GM23338 (cell line): ENCODE measurements at regions not wholly inside any gene's neighbourhood (a gene's known extent, or its start where the extent isn't known, plus 50 kb on each side); places are given as distances from the start of the nearest gene placed in this dataset.

ENCODE experiments used
- ATAC-seq: fragments of 200-7000 bp; cut with Tn5 transposase; 3 replicates; pipeline ENCODE4 v1.9.1; 2020
- DNase-seq: peaks from one replicate; pipeline ENCODE4 v3.0.0-alpha.2; 2015; ENCODE audit warnings: low spot score
- H2AFZ ChIP-seq: fragments of 200-600 bp; sonication (generic); 2 replicates; pipeline ENCODE4 v1.8.0; 2016; ENCODE audit warnings: antibody characterized with exemption, mild to moderate bottlenecking, moderate library complexity
- H3F3A ChIP-seq: fragments of 200-600 bp; sonication (generic); replicated peaks from 2 replicates; pipeline ENCODE4 v1.8.0; 2017; ENCODE audit warnings: antibody characterized with exemption, mixed run types, low read depth
- H3K27ac ChIP-seq: fragments of 200-600 bp; sonication (generic); 2 replicates; pipeline ENCODE4 v1.6.1; 2016; ENCODE audit warnings: low read depth
- H3K27me3 ChIP-seq: fragments of 200-600 bp; sonication (generic); 2 replicates; pipeline ENCODE4 v1.8.0; 2016; ENCODE audit warnings: mild to moderate bottlenecking, mixed run types, moderate library complexity; ENCODE audit not compliant: insufficient read depth
- H3K36me3 ChIP-seq: fragments of 200-600 bp; sonication (generic); 2 replicates; pipeline ENCODE4 v1.8.0; 2016; ENCODE audit warnings: mild to moderate bottlenecking; ENCODE audit not compliant: insufficient read depth
- H3K4me1 ChIP-seq: fragments of 200-600 bp; sonication (generic); 2 replicates; pipeline ENCODE4 v1.8.0; 2016; ENCODE audit warnings: mild to moderate bottlenecking, moderate library complexity; ENCODE audit not compliant: insufficient read depth
- H3K4me2 ChIP-seq: fragments of 200-600 bp; sonication (generic); 2 replicates; pipeline ENCODE4 v1.7.1; 2017; ENCODE audit warnings: mixed run types
- H3K4me3 ChIP-seq: fragments of 200-600 bp; sonication (generic); 2 replicates; pipeline ENCODE4 v1.6.1; 2016; ENCODE audit warnings: mixed run types
- H3K79me2 ChIP-seq: fragments of 200-600 bp; sonication (generic); replicated peaks from 2 replicates; pipeline ENCODE4 v1.8.0; 2017; ENCODE audit warnings: mild to moderate bottlenecking; ENCODE audit not compliant: insufficient read depth
- H3K9me2 ChIP-seq: fragments of 200-600 bp; sonication (generic); 2 replicates; pipeline ENCODE4 v1.8.0; 2017; ENCODE audit not compliant: insufficient read depth
- H4K20me1 ChIP-seq: fragments of 200-600 bp; sonication (generic); replicated peaks from 2 replicates; pipeline ENCODE4 v1.8.0; 2017; ENCODE audit warnings: mild to moderate bottlenecking; ENCODE audit not compliant: insufficient read depth
- H3K27ac Mint-ChIP-seq: 2 replicates; pipeline ENCODE4 v1.8.0; 2020; ENCODE audit warnings: inconsistent platforms, mild to moderate bottlenecking, moderate library complexity, mixed read lengths
- H3K27me3 Mint-ChIP-seq: 3 replicates; pipeline ENCODE4 v1.8.0; 2022; ENCODE audit warnings: low read depth, mild to moderate bottlenecking, moderate library complexity, mixed read lengths, inconsistent platforms; ENCODE audit not compliant: insufficient read depth, poor library complexity
- H3K36me3 Mint-ChIP-seq: 3 replicates; pipeline ENCODE4 v1.8.0; 2021; ENCODE audit warnings: low read depth, mild to moderate bottlenecking, inconsistent platforms, moderate library complexity, mixed read lengths
- H3K4me1 Mint-ChIP-seq: 3 replicates; pipeline ENCODE4 v1.8.0; 2020; ENCODE audit warnings: mild to moderate bottlenecking, inconsistent platforms, mixed read lengths
- H3K4me3 Mint-ChIP-seq: 3 replicates; pipeline ENCODE4 v1.8.0; 2021; ENCODE audit warnings: moderate library complexity, mild to moderate bottlenecking, inconsistent platforms, mixed read lengths
- H3K9me3 Mint-ChIP-seq: 3 replicates; pipeline ENCODE4 v1.8.0; 2020; ENCODE audit warnings: moderate library complexity, mild to moderate bottlenecking, inconsistent platforms, mixed read lengths
- CREB1 ChIP-seq: fragments of 250-450 bp; sonication (Bioruptor Pico); IDR thresholded peaks from 2 replicates; pipeline ENCODE4 v1.5.0; 2020; ENCODE audit warnings: low read depth, mild to moderate bottlenecking, moderate library complexity
- CTCF ChIP-seq, 2 experiments: fragments of 200-600 bp in 1 of 2; sonication (generic) in 1 of 2; conservative IDR thresholded peaks; 2 replicates each; pipeline versions ENCODE4 v1.5.1 to v1.6.1; 2016 to 2017; ENCODE audit warnings: antibody characterized with exemption in 2 of 2, low read depth in 2 of 2, mild to moderate bottlenecking in 2 of 2, moderate library complexity in 1 of 2
- ETS1 ChIP-seq: IDR thresholded peaks from 2 replicates; pipeline ENCODE4 v1.6.1; 2016; ENCODE audit warnings: antibody characterized with exemption
- EZH2 ChIP-seq: fragments of 200-600 bp; sonication (generic); IDR thresholded peaks from one replicate; pipeline ENCODE4 v1.8.0; 2017; ENCODE audit warnings: antibody characterized with exemption, mild to moderate bottlenecking, low read depth; ENCODE audit not compliant: unreplicated experiment
- JUNB ChIP-seq: IDR thresholded peaks from one replicate; pipeline ENCODE4 v1.6.1; 2016; ENCODE audit warnings: antibody characterized with exemption; ENCODE audit not compliant: unreplicated experiment
- NANOG ChIP-seq: IDR thresholded peaks from 2 replicates; pipeline ENCODE4 v1.6.1; 2016; ENCODE audit warnings: antibody characterized with exemption, borderline replicate concordance
- POLR2AphosphoS5 ChIP-seq: IDR thresholded peaks from 2 replicates; pipeline ENCODE4 v1.6.1; 2016; ENCODE audit warnings: antibody characterized with exemption, low read depth
- STAT1 ChIP-seq: IDR thresholded peaks from one replicate; pipeline ENCODE4 v1.6.1; 2016; ENCODE audit warnings: antibody characterized with exemption; ENCODE audit not compliant: unreplicated experiment
- ZNF114 ChIP-seq: fragments of 250-450 bp; sonication (Bioruptor Pico); IDR thresholded peaks from 2 replicates; pipeline ENCODE4 v1.5.0; 2020; ENCODE audit warnings: mild to moderate bottlenecking, moderate library complexity
- ZNF462 ChIP-seq: fragments of 250-450 bp; sonication (Bioruptor Pico); IDR thresholded peaks from 2 replicates; pipeline ENCODE4 v1.5.0; 2020; ENCODE audit warnings: mild to moderate bottlenecking, moderate library complexity
- TF ChIP-seq, protein P1 (sequence below): IDR thresholded peaks from one replicate; pipeline ENCODE4 v1.6.1; 2018; ENCODE audit warnings: antibody characterized with exemption; ENCODE audit not compliant: unreplicated experiment

- TF ChIP-seq ZNF462 (no peak), NANOG (no peak), ETS1 (no peak), ZNF114 (CRISPR knock-in tag) (no peak), EZH2 (no peak), CREB1 (CRISPR knock-in tag) (no peak)
Measured at GRCh38 chr5:111584651-111585050, 72.3 kb upstream of the STARD4 start (continued).

DNA sequence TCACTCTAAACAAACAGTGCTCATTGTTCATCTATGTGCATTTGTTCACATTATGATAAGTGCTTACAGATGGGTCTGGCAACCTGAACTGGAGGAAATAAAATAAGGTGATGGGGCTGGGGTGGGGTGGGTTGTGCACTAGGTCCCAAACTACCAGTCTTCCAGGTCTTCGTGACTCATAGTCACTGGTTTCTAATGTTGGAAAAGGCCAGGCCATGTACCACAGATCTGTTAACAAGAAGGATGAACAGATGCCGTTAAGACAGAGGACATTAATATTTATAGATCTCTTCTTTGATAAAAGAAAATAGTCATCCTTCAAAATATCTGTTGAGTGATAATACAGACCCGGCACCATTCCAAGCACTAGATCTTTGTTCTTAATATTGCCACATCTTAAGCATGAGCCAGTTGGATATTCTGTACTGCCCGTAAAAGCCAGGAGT lies 71.4 kb upstream of the STARD4 start:
- no peak overlapping the region for H3K4me2 ChIP-seq
- H2AFZ ChIP-seq = no peak overlapping the region
- DNase-seq = no peak
- ATAC-seq = no peak
- H3K27me3 ChIP-seq = no peaks in the 10 kb centered on the region
- H4K20me1 ChIP-seq = no peaks in the 10 kb centered on the region
- Mint-ChIP-seq H3K4me1 (no peaks in the 10 kb centered on the region), H3K4me3 (no peak overlapping the region), H3K27me3 (no peaks in the 10 kb centered on the region), H3K9me3 (peaks cover 3% of the 10 kb centered on the region; the same call in 1 of the 3 replicates), H3K27ac (no peak overlapping the region), H3K36me3 (no peaks in the 10 kb centered on the region)
- no peak overlapping the region for H3K4me3 ChIP-seq
- H3K36me3 ChIP-seq = no peaks in the 10 kb centered on the region
- H3K27ac ChIP-seq = no peak overlapping the region
- no peaks in the 10 kb centered on the region for H3K4me1 ChIP-seq
- no peaks in the 10 kb centered on the region for H3F3A ChIP-seq
- H3K9me2 ChIP-seq = peaks cover 3% of the 10 kb centered on the region; the same call in 1 of the 2 replicates
- no peak for TF ChIP-seq POLR2AphosphoS5
- TF ChIP-seq ZNF114 (CRISPR knock-in tag) = no peak
- no peak for TF ChIP-seq STAT1
- no peak for TF ChIP-seq EZH2
- TF ChIP-seq JUNB = no peak
- TF ChIP-seq CREB1 (CRISPR knock-in tag) = no peak
- no peak for TF ChIP-seq CTCF (conservative IDR thresholded peaks at IDR 0.05; ENCODE audit: low read depth in 2 of 2)
- TF ChIP-seq, protein P1, sequence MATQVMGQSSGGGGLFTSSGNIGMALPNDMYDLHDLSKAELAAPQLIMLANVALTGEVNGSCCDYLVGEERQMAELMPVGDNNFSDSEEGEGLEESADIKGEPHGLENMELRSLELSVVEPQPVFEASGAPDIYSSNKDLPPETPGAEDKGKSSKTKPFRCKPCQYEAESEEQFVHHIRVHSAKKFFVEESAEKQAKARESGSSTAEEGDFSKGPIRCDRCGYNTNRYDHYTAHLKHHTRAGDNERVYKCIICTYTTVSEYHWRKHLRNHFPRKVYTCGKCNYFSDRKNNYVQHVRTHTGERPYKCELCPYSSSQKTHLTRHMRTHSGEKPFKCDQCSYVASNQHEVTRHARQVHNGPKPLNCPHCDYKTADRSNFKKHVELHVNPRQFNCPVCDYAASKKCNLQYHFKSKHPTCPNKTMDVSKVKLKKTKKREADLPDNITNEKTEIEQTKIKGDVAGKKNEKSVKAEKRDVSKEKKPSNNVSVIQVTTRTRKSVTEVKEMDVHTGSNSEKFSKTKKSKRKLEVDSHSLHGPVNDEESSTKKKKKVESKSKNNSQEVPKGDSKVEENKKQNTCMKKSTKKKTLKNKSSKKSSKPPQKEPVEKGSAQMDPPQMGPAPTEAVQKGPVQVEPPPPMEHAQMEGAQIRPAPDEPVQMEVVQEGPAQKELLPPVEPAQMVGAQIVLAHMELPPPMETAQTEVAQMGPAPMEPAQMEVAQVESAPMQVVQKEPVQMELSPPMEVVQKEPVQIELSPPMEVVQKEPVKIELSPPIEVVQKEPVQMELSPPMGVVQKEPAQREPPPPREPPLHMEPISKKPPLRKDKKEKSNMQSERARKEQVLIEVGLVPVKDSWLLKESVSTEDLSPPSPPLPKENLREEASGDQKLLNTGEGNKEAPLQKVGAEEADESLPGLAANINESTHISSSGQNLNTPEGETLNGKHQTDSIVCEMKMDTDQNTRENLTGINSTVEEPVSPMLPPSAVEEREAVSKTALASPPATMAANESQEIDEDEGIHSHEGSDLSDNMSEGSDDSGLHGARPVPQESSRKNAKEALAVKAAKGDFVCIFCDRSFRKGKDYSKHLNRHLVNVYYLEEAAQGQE = no peak
- H3K79me2 ChIP-seq = no peaks in the 10 kb centered on the region
